GM19397 (cell line): ENCODE measurements at regions not wholly inside any gene's neighbourhood (a gene's known extent, or its start where the extent isn't known, plus 50 kb on each side); places are given as distances from the start of the nearest gene placed in this dataset.
"Not testable (repeated sequence)": the region's sequence is repeated elsewhere in the genome, so short reads cannot be mapped to it uniquely, and the experiment has no call there.

ENCODE experiments used
- ATAC-seq: cut with Tn5 transposase; IDR thresholded peaks from one replicate; pipeline ENCODE4 v1.9.1; 2021; ENCODE audit warnings: mild to moderate bottlenecking, moderate library complexity; ENCODE audit not compliant: unreplicated experiment

DNA sequence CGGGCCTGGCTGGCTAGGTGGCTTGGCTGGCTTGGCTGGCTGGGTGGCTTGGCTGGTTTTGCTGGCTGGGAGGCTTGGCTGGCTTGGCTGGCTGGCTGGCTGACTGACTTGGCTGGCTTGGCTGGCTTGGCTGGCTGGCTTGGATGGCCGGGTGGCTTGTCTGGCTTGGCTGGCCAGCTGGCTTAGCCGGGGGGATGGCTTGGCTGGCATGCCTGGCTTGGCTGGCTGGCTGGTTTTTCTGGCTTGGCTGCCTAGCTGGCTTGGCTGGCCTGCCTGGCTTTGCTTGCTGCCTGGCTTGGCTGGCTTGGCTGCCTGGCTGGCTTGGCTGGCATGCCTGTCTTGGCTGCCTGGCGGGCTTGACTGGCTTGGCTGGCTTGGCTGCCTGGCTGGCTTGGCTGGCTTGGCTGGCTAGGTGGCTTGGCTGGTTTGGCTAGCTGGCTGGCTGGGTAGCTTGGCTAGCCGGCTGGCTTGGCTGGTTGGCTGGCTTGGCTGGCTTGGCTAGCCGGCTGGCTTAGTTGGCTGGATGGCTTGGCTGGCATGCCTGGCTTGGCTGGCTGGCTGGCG lies 2829.6 kb downstream of the RPIA start:
- not testable (repeated sequence) for ATAC-seq

DNA sequence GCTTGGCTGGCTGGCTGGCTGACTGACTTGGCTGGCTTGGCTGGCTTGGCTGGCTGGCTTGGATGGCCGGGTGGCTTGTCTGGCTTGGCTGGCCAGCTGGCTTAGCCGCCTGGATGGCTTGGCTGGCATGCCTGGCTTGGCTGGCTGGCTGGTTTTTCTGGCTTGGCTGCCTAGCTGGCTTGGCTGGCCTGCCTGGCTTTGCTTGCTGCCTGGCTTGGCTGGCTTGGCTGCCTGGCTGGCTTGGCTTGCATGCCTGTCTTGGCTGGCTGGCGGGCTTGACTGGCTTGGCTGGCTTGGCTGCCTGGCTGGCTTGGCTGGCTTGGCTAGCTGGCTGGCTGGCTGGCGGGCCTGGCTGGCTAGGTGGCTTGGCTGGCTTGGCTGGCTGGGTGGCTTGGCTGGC lies 2830.5 kb downstream of the RPIA start:
- not testable (repeated sequence) for ATAC-seq

DNA sequence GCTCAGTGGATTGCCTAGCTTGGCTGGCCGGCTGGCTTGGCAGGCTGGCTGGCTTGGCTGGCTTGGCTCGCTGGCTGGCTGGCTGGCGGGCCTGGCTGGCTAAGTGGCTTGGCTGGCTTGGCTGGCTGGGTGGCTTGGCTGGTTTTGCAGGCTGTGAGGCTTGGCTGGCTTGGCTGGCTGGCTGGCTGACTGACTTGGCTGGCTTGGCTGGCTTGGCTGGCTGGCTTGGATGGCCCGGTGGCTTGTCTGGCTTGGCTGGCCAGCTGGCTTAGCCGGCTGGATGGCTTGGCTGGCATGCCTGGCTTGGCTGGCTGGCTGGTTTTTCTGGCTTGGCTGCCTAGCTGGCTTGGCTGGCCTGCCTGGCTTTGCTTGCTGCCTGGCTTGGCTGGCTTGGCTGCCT lies 2831.4 kb downstream of the RPIA start:
- ATAC-seq: not testable (repeated sequence)

DNA sequence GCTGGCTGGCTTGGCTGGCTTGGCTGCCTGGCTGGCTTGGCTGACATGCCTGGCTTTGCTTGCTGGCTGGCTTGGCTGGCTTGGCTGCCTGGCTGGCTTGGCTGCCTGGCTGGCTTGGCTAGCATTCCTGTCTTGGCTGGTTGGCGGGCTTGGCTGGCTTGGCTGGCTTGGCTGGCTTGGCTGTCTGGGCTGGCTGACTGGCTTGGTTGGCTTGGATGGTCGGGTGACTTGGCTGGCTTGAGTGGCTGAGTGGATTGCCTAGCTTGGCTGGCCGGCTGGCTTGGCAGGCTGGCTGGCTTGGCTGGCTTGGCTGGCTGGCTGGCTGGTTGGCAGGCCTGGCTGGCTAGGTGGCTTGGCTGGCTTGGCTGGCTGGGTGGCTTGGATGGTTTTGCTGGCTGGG lies 2832.3 kb downstream of the RPIA start:
- ATAC-seq: not testable (repeated sequence)

DNA sequence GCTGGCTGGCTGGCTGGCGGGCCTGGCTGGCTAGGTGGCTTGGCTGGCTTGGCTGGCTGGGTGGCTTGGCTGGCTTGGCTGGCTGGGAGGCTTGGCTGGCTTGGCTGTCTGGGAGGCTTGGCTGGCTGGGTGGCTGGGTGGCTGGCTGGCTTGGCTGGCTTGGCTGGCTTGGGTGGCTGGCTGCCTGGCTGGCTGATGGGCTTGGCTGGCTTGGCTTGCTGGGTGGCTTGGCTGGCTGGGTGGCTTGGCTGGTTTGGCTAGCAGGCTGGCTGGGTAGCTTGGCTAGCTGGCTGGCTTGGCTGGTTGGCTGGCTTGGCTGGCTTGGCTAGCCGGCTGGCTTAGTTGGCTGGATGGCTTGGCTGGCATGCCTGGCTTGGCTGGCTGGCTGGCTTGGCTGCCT lies 2834.1 kb downstream of the RPIA start:
- ATAC-seq: not testable (repeated sequence)

DNA sequence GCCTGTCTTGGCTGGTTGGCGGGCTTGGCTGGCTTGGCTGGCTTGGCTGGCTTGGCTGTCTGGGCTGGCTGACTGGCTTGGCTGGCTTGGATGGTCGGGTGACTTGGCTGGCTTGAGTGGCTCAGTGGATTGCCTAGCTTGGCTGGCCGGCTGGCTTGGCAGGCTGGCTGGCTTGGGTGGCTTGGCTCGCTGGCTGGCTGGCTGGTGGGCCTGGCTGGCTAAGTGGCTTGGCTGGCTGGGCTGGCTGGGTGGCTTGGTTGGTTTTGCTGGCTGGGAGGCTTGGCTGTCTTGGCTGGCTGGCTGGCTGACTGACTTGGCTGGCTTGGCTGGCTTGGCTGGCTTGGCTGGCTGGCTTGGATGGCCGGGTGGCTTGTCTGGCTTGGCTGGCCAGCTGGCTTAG lies 2834.6 kb downstream of the RPIA start:
- ATAC-seq: not testable (repeated sequence)

DNA sequence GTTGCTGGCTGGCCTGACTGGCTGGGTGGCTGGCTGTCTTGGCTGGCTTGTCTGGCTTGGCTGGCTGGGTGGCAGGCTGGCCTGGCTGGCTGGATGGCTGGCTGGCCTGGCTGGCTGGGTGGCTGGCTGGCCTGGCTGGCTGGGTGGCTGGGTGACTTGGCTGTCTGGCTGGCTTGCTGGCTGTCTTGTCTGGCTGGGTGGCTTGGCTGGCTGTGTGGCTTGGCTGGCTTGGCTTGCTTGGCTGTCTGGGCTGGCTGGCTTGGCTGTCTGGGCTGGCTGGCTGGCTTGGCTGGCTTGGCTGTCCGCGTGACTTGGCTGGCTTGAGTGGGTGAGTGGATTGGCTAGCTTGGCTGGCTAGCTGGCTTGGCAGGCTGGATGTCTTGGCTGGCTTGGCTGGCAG lies 2835.6 kb downstream of the RPIA start:
- ATAC-seq: not testable (repeated sequence)

DNA sequence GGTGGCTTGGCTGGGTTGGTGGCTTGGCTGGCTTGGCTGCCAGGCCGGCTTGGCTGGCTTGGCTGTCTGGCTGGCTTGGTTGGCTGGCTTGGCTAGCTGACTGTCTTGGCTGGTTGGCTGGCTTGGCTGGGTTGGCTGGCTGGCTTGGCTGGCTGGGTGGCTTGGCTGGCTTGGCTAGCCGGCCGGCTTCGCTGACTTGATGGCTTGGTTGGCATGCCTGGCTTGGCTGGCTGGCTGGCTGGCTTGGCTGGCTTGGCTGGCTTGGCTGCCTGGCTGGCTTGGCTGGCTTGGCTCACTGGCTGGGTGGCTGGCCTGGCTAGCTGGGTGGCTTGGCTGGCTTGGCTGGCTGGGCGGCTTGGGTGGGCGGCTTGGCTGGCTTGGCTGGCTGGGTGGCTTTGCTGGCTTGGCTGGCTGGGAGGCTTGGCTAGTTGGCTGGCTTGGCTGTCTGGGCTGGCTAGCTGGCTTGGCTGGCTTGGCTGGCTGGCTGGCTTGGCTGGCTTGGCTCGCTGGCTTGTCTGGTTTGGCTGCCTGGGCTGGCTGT lies 2836.1 kb downstream of the RPIA start:
- ATAC-seq: not testable (repeated sequence)

DNA sequence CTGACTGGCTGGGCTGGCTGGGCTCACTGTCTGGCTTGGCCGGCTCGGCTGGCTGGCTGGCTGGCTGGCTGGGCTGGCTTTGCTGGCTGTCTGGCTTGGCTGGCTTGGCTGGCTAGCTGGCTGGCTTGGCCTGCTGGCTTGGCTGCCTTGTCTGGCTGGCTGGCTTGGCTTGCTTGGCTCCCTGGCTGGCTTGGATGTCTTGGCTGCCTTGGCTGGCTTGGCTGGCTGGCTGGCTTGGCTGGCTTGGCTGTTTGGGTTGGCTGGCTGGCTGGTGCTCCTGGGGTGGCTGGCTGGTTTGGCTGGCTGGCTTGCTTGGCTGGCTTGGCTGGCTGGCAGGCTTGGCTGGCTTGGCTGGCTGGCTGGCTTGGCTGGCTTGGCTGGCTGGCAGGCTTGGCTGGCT lies 2836.9 kb downstream of the RPIA start:
- ATAC-seq: not testable (repeated sequence)

DNA sequence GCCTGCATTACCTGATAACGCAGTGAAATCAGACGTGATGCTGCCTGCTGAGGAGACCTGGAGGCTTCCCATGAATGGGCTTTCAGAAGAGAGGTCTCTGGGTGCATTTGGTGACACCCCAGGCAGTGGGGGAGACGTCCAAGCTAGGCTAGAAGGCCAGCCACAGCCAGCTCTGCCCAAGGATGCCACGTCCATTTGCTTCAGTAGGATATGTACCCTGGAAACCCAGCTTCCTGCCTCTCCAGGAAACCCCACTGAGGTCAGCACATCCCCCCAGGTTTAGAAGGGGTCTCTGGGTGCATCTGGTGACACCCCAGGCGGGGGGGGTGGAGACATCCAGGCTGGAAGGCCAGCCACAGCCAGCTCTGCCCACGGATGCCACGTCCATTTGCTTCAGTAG lies 2844.6 kb downstream of the RPIA start:
- not testable (repeated sequence) for ATAC-seq

DNA sequence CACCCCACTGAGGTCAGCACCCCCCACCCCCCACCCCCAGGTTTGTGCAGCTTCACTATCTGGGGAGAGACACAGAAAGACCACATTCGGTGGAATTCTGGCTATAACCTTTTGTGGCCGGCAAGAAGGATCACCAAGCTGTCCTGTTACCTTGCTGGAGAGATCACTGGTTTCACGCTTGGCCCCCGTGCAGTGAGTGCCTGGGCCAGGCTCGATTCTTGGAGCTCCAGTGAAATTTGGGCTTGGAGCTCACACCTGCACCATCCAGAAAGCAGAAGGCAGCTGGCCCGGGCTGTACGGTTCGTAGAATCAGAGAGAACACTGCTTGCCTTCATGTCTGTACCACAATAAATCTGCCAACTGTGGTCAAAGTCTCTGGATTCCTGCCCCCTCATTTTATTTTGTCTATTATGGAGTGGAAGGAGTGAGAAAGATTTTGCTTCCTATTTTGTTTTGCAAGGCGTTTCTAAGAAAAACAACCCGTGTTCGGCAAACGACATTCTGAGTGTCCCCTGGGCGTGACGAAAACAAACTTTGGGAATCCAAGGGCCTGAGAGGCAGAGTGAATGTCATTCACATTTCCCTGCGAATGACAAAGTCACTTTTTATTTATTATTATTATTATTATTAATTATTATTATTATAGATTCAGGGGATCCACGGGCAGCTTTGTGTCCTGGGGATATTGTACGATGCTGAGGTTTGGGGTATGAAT lies 2845.2 kb downstream of the RPIA start:
- not testable (repeated sequence) for ATAC-seq

DNA sequence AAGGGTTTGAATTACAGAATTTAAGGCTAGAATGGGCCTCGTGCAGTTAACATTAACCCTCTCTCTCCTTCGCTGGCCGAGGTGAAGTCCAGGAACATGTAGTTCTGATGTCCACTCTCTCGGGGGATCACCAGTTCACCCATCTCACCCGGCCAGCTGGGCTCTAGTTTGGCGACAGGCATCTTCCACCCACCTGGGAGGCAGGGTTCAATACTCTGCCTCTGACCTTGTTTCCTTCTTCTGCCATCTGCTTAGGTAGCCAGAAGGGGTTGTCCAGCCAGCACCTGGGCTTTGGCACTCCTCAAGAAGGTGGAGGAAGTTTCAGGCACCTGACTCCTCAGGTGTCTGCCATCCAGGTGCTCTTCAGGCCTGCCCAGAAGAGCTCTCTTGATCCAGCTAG lies 2857.8 kb downstream of the RPIA start:
- ATAC-seq: not testable (repeated sequence)

DNA sequence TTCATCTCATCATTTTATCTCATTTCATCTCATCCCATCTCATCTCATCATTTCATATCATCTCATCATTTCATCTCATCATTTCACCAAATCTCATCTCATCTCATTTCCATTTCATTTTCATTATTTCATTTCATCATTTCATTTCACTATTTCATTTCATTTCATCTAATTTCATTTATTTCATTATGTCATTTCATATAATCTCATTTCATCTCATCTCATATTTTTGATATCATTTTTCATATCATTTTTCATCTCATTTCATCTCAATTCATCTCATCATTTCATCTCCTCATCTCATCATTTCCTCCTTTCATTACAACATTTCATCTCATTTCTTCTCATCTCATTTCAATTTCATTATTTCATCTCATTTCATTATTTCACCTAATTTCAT lies 2866.8 kb downstream of the RPIA start:
- ATAC-seq: not testable (repeated sequence)

DNA sequence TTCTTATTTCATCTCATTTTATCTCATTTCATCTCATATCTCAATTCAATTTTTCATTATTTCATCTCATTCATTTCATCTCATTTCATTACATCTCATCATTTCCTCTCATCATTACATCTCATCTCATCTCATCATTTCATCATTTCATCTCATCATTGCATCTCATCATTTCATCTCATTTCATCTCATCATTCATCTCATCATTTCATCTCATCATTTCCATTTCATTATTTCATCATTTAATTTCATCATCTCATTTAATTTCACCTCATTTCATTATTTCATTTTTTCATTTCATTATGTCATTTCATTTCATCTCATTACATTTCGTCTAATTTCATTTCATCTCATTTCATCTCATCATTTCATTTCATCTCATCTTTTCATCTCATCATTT lies 2867.8 kb downstream of the RPIA start:
- ATAC-seq: not testable (repeated sequence)

DNA sequence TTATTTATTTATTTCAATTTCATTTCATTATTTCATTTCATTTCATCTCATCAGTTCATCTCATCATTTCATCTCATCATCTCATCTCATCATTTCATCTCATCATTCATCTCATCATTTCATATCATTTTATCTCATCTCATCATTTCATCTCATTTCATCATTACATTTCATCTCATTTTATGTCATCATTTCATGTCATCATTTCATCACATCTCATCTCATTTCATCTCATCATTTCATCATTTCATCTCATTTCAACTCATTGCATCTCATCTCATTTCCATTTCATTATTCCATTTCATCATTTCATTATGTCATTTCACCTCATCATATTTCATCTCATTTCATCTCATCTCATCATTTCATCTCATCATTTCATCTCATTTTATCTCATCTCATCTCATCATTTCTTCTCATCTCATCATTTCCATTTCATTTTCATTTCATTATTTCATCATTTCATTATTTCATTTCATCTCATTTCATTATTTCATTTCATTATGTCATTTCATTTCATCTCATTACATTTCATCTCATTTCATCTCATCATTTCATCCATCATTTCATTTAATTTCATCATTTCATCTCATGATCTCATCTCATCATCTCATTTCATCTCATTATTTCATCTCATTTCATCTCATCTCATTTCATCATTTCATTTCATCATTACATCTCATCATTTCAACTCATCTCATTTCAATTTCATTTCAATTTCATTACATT lies 2868.6 kb downstream of the RPIA start:
- ATAC-seq: not testable (repeated sequence)

DNA sequence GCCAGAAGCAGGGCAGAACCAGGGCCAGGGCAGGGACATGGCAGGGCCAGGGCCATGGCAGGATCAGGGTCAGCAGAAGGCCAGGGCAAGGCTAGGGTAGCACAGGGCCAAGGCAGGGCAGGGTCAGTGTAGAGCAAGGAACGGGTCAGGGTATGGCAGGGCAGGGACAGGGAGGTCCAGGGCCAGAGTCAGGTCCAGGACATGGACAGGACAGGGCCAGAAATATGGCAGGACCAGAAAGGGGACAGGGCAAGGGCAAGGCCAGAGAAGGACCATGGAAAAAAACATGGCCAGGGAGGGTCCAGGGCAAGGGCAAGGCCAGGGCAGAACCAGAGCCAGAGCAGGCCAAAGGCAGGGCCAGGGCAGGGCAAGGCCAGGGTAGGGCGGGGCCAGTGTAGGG lies 2870.7 kb downstream of the RPIA start:
- not testable (repeated sequence) for ATAC-seq

DNA sequence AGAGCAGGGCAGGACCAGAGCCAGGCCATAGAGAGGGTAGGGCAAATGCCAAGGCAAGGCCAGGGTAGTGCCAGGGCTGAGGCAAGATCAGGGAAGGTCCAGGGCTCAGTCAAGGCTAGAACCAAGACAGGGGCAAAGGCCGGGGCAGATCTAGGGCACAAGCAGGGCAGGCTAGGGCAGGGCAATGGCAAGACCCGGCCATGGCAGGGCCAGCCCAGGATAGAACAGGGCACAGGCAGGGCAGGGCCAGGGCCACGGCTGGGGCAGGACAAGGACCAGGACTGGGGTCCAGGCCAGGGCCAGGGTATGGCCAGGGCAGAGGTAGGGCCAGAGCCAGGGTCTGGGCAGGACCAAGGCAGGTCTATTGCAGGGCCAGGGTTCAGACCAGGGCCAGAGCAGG lies 2873.2 kb downstream of the RPIA start:
- ATAC-seq: not testable (repeated sequence)

DNA sequence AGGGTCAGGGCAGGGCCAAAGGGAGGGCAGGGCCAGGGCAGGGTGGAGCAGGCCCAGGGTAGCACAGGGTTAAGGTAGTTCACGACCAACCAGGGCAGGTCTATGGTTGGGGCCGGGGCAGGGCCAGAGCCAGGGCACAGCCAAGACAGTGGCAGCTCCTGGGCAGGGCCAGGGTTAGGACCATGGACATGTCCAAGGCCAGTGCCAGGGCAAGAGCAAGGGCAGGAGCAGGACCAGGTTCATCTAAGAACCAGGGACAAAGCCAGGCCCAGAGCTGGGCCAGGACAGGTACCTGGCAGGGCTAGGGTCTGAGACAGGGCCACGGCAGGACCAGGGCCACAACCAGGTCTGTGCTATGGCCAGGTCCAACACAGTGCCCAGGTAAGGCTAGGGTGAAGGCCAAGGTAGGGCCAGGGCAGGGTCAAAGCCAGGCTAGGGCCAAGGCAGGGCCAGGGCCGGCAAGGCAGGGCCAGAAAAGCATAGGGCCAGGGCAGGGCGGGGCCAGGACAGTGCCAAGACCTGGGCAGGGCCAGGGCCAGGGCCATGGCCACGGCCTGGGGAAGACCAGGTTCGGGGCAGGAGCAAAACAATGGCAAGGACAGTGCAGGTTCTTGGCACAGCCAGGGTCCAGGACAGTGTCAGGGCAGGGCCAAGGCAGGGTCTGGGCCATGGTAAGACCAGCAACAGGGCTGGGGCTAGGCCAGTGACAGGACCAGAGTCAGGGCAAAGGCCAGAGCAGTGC lies 2874.4 kb downstream of the RPIA start:
- not testable (repeated sequence) for ATAC-seq

DNA sequence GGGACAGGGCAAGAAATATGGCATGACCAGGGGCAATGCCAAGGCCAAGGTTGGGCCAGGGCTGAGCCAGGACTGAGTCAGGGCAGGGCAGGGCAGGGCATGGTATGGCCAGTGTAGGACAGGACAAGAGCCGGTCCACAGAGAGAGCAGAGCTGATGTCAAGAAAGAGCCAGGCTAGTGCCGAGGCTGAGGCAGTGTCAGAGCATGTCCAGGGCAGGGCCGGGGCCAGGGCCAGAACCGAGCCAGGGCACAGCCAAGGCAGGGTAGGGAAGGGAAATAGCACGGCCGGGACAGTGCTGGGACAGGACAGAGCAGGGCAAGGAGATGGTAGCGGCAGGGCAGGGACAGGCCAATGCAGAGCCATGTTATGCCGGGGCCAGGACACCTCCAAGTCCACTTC lies 2875.1 kb downstream of the RPIA start:
- not testable (repeated sequence) for ATAC-seq

DNA sequence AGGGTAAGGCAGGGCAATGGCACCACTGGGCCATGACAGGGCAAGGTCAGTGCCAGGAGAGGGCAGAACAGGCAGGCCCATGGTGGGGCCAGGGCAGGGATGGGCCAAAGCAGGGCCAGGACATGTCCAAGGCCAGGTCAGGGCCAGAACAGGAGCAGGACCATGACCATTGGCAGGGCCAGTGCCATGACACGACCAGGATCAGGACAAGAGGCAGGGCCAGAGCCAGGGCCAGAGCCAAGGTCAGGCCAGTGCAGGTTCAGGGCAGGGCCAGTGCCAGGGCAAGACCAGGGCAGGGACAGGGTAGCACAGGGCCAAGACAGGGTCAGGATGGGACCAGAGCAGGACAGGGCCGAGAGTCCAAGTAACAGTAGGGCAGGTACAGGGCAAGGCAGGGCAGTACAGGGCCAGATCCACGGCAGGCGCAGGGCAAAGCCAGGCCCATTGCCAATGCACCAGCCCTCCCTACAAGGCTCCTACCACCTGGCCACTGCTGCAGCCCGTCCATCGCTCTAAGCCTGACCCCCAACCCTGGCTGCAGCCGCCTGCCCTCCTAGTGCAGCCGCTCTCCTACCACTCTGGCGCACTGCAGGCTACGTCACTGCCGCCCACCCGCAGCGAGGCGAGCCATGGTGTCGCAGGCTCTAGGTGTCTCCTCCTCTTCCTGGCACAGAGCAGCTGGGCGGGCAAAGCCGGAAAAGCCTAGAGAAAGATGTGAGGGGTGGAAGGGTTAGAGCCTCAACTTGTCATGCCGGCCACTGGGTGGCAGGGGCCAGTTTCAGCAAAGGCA lies 2876.3 kb downstream of the RPIA start:
- ATAC-seq: not testable (repeated sequence)
